AG04449 (cell line): ENCODE measurements at regions not wholly inside any gene's neighbourhood (a gene's known extent, or its start where the extent isn't known, plus 50 kb on each side); places are given as distances from the start of the nearest gene placed in this dataset.

Experiments used
- CTCF ChIA-PET: fragments of 350-600 bp; formaldehyde crosslinking; extraction: SDS; loops from one replicate; lab custom pipeline; 2021; ENCODE audit warnings: antibody characterized with exemption; lab: Yijun Ruan, JAX
- POLR2A ChIA-PET: fragments of 400-600, 350-600 bp; formaldehyde crosslinking; extraction: SDS; loops from one replicate; lab custom pipeline; 2020; ENCODE audit warnings: antibody characterized with exemption, inconsistent platforms; lab: Yijun Ruan, JAX
- DNase-seq: peaks from one replicate; pipeline ENCODE4 v3.0.0-alpha.2; 2010; ENCODE audit warnings: low read depth, low spot score
- H3K4me3 ChIP-seq: 2 replicates; pipeline ENCODE4 v1.5.1; 2011; ENCODE audit warnings: low read depth, mild to moderate bottlenecking, control low read depth, low read length
- CTCF ChIP-seq: IDR thresholded peaks from one replicate; pipeline ENCODE4 v1.5.1; 2011; ENCODE audit warnings: mild to moderate bottlenecking, moderate library complexity, low read length, control low read depth, inconsistent platforms; ENCODE audit not compliant: insufficient read depth; ENCODE audit errors: missing control alignments

GRCh38 chr4:11720292-11720691 lies 291.6 kb upstream of the HS3ST1 start:
- ChIA-PET POLR2A (no interaction called here), CTCF (no interaction called here)
- H3K4me3 ChIP-seq = no peak overlapping the region
- peak; percentile 54 for TF ChIP-seq CTCF
- DNase-seq = no peak

- DNase-seq = no peak
- no peak for TF ChIP-seq CTCF
- POLR2A ChIA-PET = no interaction called here
- H3K4me3 ChIP-seq = no peak overlapping the region
- CTCF ChIA-PET = interaction anchor here (1.6 kb wide), 1 partner anchor 1138 kb away, joined by 6 read pairs; no protein-coding TSS in a partner anchor
Measured at GRCh38 chr4:11719879-11720278, 291.2 kb upstream of the HS3ST1 start.

- no peak for TF ChIP-seq CTCF
- POLR2A ChIA-PET = no interaction called here
- DNase-seq = no peak
- CTCF ChIA-PET = interaction anchor here (0.6 kb wide), 1 partner anchor 336 kb away, joined by 3 read pairs; no protein-coding TSS in a partner anchor
- no peak overlapping the region for H3K4me3 ChIP-seq
Measured at GRCh38 chr4:11715753-11716521, 287.2 kb upstream of the HS3ST1 start.

GRCh38 chr4:11710453-11711093 lies 281.9 kb upstream of the HS3ST1 start:
- CTCF ChIA-PET = no interaction called here
- TF ChIP-seq CTCF = no peak
- no peak for DNase-seq
- H3K4me3 ChIP-seq = no peak overlapping the region
- POLR2A ChIA-PET = no interaction called here

- ChIA-PET POLR2A (no interaction called here), CTCF (no interaction called here)
- DNase-seq = no peak
- H3K4me3 ChIP-seq = no peak overlapping the region
- TF ChIP-seq CTCF = no peak
Measured at GRCh38 chr4:11704186-11704830, 275.6 kb upstream of the HS3ST1 start.
